ENCODE measurements at regions not wholly inside any gene's neighbourhood (a gene's known extent, or its start where the extent isn't known, plus 50 kb on each side); places are given as distances from the start of the nearest gene placed in this dataset.

GRCh38 chr14:75363570-75364227 is 64.1 kb upstream of the JDP2 start:
- Histone ChIP-seq H3K27me3 (ENCODE audit: control insufficient read depth, insufficient read depth, low read length) (peaks cover 10% of the 10 kb centered on the region), H3K4me3 (ENCODE audit: low read depth, low read length) (no peak overlapping the region), H3K36me3 (ENCODE audit: control insufficient read depth, insufficient read depth, low read length) (no peaks in the 10 kb centered on the region)
- no peak for DNase-seq (ENCODE audit: low read depth)
- ChIA-PET POLR2A (no interaction called here), CTCF (interaction anchor here (1.0 to 1.1 kb wide), 2 partner anchors 11 to 125 kb away, joined by 4 read pairs; no protein-coding TSS in a partner anchor)
- TF ChIP-seq, protein P1, sequence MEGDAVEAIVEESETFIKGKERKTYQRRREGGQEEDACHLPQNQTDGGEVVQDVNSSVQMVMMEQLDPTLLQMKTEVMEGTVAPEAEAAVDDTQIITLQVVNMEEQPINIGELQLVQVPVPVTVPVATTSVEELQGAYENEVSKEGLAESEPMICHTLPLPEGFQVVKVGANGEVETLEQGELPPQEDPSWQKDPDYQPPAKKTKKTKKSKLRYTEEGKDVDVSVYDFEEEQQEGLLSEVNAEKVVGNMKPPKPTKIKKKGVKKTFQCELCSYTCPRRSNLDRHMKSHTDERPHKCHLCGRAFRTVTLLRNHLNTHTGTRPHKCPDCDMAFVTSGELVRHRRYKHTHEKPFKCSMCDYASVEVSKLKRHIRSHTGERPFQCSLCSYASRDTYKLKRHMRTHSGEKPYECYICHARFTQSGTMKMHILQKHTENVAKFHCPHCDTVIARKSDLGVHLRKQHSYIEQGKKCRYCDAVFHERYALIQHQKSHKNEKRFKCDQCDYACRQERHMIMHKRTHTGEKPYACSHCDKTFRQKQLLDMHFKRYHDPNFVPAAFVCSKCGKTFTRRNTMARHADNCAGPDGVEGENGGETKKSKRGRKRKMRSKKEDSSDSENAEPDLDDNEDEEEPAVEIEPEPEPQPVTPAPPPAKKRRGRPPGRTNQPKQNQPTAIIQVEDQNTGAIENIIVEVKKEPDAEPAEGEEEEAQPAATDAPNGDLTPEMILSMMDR (IDR thresholded peaks at IDR 0.05; ENCODE audit: insufficient read depth, low read depth, low read length) = no peak

DNA sequence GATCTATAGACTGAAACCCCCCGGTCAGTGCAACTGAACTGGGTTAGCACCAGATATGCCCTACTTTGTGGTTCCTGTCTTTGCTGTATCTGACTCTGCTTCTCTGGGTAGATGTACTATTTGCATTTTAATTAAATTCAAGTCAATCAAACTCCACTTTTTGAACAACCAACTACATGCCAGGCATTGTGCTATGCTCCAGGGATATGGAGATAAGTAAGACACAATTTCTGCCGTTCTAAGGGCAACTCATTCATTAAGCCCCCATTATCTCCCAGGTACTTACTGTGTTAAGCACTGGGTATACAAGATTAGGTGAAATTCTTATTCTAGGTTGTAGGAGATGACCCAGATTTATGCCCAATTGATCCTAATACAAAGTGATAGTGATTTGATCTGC is 62.7 kb upstream of the JDP2 start:
- POLR2A ChIA-PET = no interaction called here
- DNase-seq (ENCODE audit: low read depth) = no peak
- CTCF ChIA-PET = no interaction called here
- TF ChIP-seq, protein P1 (IDR thresholded peaks at IDR 0.05; ENCODE audit: insufficient read depth, low read depth, low read length) = no peak
- no peaks in the 10 kb centered on the region for H3K36me3 ChIP-seq (ENCODE audit: control insufficient read depth, insufficient read depth, low read length)
- H3K27me3 ChIP-seq (ENCODE audit: control insufficient read depth, insufficient read depth, low read length) = peaks cover 12% of the 10 kb centered on the region
- H3K4me3 ChIP-seq (ENCODE audit: low read depth, low read length) = no peak overlapping the region

DNA sequence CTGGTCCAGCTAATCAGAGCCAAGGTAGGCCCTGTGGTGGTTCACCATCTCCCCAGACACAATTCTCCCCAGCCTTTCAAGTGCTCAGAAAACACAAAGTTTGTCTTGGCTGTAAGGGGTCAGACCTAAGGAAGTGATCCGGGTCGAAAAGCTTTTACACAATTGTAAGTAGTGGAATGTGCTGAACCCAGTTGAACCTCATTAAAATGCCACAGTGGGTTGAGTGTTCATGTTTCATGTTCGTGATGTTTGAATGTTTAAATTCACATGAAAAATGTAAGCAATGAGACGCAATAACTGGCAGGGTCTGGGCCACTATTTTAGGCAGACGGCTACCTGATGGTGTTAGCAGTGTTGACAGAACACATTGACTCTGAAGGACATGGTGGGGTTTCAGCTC is 60.9 kb upstream of the JDP2 start:
- ChIA-PET CTCF (no interaction called here), POLR2A (no interaction called here)
- Histone ChIP-seq H3K27me3 (ENCODE audit: control insufficient read depth, insufficient read depth, low read length) (peaks cover 15% of the 10 kb centered on the region), H3K4me3 (ENCODE audit: low read depth, low read length) (no peak overlapping the region), H3K36me3 (ENCODE audit: control insufficient read depth, insufficient read depth, low read length) (no peaks in the 10 kb centered on the region)
- TF ChIP-seq, protein P1 (IDR thresholded peaks at IDR 0.05; ENCODE audit: insufficient read depth, low read depth, low read length) = no peak
- DNase-seq (ENCODE audit: low read depth) = no peak

DNA sequence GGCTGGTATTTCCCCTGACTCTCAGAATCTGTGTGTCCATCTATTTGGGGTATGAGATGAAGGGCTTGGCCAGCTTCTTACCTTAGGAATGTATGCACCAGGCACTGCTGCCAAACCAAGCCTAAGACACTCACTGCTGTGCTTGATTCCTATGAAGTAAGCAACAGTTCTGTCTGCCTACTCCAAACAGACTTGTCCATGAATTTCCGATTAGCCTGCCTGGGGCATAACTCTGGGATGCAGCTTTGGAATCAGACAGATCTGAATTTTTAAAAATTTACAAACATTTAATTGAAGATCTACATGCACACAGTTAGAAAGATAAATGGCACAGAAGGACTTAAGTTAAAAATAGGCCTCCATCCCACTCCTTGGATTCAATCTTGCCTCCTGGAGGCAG is 59.5 kb upstream of the JDP2 start:
- no peak for DNase-seq (ENCODE audit: low read depth)

DNA sequence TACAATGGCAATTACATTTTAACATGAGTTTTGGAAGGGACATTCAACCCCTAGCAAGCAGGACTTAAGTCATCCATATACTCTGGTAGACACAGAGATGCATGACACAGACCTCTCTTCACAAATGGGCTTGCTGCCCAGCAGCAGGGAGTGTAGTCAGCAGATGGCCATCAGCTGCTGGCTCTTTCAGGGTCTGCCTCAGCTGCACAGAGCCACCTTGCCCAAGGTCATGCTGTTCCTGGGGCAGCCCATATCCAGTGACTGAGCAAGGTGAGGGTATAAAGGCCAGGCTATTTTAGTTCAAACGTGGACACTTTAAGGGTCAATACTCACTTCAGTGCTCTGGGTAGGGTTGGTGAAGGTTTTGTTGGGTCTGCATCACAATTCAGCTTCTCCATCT is 58.3 kb upstream of the JDP2 start:
- no peak for DNase-seq (ENCODE audit: low read depth)
- CTCF ChIA-PET = interaction anchor here (1.4 kb wide), 1 partner anchor 12 kb away, joined by 3 read pairs; no protein-coding TSS in a partner anchor
- TF ChIP-seq, protein P1 (IDR thresholded peaks at IDR 0.05; ENCODE audit: insufficient read depth, low read depth, low read length) = no peak
- POLR2A ChIA-PET = no interaction called here
- Histone ChIP-seq H3K36me3 (ENCODE audit: control insufficient read depth, insufficient read depth, low read length) (no peaks in the 10 kb centered on the region), H3K4me3 (ENCODE audit: low read depth, low read length) (no peak overlapping the region), H3K27me3 (ENCODE audit: control insufficient read depth, insufficient read depth, low read length) (peaks cover 22% of the 10 kb centered on the region)

More for the DNA sequence above, 59.5 kb upstream of the JDP2 start:
- ChIA-PET POLR2A (no interaction called here), CTCF (no interaction called here)
- Histone ChIP-seq H3K36me3 (ENCODE audit: control insufficient read depth, insufficient read depth, low read length) (no peaks in the 10 kb centered on the region), H3K27me3 (ENCODE audit: control insufficient read depth, insufficient read depth, low read length) (peaks cover 17% of the 10 kb centered on the region), H3K4me3 (ENCODE audit: low read depth, low read length) (no peak overlapping the region)
- TF ChIP-seq, protein P1 (IDR thresholded peaks at IDR 0.05; ENCODE audit: insufficient read depth, low read depth, low read length) = no peak

All from BJ (cell line).